EH (cell line): ENCODE measurements at regions not wholly inside any gene's neighbourhood (a gene's known extent, or its start where the extent isn't known, plus 50 kb on each side); places are given as distances from the start of the nearest gene placed in this dataset.
"Not testable (repeated sequence)": the region's sequence is repeated elsewhere in the genome, so short reads cannot be mapped to it uniquely, and the experiment has no call there.

Source experiments
- DNase-seq: peaks from one replicate; pipeline ENCODE4 v3.0.0-alpha.2; 2015; ENCODE audit warnings: low read depth

DNA sequence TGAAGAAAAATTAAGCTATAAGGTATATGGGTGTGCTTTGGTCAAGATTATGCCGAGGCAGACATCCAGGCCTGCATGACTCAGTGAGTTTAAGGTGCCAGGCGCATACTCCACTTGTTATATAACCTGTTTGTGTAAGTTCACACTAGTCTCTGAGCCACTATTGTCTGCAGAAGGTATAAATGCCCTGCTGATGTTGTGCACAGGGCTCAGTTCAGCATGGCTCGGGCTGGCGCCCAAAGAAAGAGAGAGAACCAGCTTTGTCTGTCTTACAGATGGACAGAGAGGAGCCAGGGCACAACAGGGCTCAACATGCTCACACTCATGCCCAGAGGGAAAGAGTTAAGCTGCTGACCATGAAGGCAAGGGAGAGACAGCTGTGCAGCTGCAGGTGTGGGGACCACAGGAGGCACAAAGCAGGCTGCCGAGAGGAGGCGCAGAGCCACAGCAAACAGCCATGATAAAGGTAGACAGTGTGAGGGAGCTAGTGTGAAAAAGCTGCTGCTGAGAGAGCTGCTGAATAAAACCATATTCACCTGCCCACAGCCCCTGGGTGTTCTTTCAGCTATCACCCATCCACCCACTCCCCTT is 1587.6 kb upstream of the C9orf72 start:
- DNase-seq = no peak

DNA sequence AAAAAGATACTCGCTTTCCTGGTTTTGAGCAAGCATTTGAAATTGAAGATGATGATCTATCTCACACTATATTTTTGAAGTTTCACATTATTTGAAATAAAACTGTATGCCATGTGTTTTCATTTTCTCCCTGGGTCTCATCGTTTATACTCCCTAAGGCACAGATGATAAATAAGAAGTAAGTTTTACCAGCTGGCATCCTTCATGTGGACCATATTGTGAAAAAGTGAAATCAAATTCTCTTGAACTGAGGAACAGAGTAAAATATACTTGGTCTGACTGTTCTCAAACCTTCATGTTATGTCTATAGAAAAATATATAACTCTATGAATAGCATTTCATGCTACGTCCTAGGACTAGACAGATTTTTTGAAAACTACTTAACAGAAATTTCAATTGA is 1600.9 kb upstream of the C9orf72 start:
- DNase-seq = no peak

DNA sequence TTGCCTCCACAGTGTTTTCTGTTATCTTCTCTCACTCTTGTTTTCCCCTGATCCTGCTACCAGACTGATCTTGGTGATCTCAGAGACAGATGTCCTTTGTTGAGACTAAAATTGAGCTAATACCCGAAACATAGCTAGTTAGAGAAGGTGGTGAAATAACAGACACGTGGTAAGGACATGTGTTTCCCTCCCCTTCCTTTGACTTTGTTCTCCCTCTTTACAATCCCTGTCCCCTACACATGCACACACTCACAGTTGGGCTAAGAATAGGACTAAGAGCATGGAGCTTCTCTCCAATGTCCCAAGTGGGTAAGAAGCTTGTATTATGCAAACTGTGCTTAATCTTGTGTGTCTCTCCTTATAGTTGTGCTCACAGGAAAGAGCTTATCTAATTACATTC is 1603.0 kb upstream of the C9orf72 start:
- DNase-seq = no peak

DNA sequence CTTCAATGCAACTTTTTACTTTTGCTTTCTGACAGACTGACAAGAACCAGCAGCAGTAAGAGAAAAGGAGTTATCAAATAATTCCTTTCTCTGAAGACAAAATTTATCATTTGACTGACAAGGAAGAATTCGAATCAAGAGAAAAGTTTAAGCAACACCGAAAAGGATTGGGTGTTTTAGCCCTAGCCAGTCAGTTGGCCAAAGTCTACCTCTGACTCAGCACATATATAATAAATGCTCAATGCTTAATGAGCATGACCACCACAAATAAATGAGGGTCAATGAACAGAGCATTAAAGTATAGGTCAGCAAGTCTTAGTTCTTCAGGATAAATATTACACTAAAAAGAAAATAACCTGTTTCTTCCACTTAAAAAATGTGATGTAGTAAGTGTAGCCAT is 1603.5 kb upstream of the C9orf72 start:
- no peak for DNase-seq

DNA sequence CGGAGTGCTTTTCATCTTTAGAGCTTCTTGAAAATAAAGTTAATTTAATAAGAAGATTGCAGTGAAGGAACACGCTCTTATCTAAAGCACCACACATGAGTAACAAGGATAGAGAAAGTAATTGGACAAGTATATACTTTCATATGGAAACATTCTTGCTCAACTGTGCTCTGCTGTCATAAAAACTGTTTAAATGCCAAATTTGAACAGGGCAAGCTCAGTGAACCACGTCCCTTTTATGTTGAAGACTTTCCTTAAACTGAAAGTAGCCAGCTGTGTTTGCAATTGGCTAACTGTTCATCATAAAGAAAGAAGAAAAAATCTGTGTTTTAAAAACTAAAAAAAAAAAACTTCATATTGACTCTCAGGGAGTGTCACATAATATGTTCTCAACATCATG is 1610.7 kb upstream of the C9orf72 start:
- DNase-seq = no peak

DNA sequence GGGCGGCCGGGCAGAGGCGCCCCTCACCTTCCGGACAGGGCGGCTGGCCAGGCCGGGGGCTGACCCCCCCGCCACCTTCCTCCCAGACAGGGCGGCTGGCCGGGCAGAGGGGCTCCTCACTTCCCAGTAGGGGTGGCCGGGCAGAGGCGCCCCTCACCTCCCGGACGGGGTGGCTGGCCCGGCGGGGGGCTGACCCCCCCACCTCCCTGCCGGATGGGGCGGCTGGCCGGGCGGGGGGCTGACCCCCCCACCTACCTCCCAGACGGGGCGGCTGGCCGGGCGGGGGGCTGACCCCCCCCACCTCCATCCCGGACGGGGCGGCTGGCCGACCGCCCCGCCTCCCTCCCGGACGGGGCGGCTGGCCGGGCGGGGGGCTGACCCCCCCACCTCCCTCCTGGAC is 1615.5 kb upstream of the C9orf72 start:
- DNase-seq = not testable (repeated sequence)

DNA sequence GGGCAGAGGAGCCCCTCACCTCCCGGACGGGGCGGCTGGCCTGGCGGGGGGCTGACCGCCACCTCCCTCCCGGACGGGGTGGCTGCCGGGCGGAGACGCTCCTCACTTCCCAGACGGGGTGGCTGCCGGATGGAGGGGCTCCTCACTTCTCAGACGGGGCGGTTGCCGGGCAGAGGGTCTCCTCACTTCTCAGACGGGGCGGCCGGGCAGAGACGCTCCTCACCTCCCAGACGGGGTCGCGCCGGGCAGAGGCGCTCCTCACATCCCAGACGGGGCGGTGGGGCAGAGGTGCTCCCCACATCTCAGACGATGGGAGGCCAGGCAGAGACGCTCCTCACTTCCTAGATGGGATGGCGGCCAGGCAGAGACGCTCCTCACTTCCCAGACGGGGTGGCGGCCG is 1615.9 kb upstream of the C9orf72 start:
- DNase-seq = not testable (repeated sequence)

DNA sequence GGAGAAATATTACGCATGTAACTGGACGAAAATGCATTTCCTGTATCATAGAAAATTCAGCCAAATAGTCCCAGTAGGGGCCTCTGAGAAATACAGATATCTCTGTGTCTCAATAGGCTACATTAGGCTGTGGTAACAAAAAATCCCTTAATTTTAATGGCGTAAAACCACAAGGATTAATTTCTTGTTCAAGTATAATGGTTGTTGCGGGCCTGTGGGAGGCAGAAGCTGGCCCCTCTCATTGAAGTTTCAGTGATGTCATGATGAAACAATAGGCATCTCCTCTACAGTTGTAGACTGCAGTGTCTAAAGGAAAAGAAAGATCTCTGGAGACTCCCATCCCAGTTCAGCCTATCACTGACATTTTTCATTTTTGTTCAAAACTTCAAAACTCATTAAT is 1625.6 kb upstream of the C9orf72 start:
- DNase-seq = no peak

DNA sequence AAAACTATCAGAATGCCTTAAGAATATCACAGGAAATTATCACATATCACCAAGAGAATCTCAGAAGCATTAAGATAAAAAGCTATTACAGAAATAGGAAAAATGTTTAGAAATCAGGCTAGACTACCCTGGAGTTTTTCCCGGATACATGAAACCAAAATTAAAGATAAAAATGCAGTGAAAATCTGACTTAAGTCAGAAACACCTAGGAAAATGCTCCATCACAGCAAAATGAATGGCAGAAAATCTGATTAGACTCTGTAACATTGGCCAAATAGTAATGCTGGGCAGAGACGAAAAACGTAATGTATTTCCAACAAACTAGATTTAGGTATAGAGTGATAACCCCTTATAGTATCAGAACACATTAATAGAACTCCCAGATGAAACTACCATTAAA is 1626.7 kb upstream of the C9orf72 start:
- DNase-seq = no peak

DNA sequence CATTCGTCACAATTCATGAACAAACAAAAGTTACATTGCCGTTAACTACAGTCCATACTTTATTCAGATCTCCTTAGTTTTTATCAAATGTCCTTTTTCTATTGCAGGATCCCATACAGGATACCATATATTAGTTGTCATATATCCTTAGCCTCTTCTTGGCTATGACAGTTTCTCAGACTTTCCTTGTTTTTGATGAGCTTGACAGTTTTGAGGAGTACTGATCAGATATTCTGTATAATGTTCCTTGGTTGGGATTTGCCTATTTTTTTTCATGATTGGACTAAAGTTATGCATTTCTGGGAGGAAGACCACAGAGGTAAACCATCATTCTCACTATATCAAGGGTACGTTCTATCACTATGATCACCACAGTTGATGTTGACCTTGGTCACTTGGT is 1627.4 kb upstream of the C9orf72 start:
- DNase-seq = no peak

DNA sequence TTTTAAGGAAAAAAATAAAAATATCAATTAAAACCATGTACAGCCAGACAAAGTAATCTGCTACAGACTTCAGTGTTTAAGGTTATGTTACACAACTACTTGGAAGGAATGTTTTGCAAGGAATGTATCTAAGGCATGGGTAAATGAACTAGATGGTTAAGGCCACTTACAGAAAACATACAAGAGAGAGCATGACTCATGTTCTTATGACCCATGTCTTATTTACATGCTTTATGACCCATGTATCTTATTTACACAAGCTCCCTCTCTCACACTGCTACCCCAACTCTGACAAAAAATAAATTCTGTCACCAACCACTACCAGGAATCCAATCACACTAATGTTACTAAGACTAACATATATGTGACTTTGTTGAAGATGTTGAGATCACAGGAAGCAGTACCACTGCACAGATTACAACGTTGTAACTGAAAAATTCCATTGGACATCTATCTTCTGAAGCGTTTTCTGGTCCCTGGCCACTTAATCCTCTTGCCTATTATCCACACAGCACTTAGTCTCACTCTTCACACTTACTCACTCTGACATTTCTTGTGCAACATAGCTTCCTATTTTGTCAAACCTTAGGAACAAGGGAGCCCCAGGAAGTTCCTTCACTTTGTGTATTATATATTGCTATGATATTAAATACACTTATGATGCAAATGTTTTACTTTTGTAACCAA is 1630.1 kb upstream of the C9orf72 start:
- no peak for DNase-seq

DNA sequence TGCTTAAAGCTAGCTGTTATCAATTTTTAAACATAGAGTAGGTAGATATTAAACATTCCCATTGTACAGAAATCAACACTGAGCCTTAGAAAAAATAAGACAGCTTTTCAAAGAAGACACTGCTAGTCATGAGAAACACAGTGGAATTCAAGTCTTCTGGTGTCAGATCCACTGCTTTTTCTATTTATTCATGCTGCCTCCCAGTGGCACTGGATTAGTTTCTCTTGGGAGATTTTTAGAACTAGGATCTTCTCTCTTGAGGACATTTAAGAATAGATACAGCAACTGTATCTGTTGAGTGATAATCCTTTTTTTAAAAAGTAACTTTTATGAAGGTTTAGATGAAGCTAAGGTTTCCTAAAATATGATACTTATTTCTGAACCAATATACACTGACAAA is 1635.4 kb upstream of the C9orf72 start:
- no peak for DNase-seq

DNA sequence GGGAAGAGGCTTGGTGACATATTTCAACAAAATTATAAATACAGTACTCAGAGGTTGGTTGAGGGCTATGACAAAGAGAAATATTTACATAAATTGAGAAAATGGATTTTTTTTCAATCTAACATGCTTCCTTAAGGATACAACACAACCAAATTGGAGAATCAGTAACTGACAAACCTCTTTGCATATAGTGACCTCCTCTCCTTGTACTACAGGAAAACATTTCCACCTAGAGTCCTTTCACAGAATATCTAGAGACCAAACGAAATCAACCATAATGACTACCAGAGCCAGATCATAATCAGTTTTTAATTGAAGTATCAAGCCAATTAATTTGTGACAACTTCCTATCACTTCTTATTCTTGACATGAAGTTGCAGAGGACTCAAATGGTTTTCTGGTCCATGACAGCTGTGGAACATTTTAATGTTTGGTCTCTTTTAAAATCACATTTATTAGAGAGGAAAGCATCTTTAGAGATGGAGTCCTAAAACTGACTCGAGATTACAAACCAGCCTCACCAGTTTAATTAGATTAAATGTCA is 1636.5 kb upstream of the C9orf72 start:
- DNase-seq = no peak

DNA sequence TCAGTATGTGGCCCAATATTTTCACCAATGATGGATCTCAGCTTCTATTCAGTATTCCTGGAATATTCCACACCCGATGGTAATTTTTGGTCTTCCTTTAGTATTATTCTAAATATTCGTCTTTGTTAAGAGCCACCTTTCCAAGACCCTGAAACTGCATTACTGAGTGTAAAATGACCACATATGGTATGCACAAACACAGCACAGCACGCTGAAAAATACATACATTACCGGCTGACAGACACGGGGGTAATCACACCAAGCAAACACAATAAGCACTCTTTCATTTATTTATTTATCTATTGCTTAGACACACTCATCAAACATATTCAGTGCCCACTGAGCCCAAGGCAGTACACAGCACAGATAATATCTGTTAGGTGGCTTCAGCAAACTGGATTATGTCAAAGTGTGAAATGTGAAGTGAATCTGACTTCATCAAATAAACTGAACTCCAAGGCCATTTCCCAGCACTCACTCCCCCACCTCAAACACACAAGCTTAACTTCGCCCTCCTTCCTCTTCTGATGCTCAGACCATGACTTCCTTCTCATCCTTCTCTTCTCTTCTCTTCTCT is 1637.8 kb upstream of the C9orf72 start:
- DNase-seq = no peak

DNA sequence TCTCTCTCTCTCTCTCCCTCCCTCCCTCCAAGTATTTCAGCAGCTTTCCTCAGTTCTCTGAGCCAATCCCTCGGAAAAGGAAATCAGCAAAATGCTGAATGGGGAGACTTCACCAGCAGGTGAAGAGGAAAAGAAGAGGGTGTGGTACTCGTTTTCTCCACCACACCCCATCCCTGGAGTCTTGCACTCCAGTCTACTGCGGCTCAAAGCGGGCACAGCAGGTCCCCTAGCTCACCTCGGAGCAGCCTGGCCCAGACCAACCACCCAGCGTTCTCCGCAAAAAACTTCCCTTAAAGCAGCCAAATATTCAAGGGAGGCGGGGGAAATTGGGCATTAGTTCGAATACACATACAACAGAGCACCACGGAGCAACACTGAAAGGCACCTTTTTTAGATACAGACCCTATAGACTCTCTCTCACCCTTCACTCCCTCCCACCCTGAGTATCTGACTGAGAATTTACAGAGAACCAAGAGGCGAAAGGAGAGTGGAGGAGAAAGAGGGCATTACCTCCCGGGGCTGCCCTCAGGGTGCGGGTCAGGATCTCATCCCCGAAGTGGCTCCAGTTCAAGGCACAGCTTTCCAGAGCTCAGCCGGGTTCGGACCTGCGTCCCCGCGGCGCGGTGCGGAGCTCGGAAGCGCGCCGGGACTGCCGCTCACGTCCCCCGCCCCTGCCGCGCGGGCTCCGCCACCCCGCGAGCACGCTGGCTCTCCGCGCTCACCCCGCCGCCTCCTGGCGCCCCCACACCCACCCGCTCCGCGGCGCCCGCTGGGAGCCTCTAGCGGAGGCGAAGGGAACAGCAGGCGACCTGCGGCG is 1638.5 kb upstream of the C9orf72 start:
- DNase-seq = no peak

DNA sequence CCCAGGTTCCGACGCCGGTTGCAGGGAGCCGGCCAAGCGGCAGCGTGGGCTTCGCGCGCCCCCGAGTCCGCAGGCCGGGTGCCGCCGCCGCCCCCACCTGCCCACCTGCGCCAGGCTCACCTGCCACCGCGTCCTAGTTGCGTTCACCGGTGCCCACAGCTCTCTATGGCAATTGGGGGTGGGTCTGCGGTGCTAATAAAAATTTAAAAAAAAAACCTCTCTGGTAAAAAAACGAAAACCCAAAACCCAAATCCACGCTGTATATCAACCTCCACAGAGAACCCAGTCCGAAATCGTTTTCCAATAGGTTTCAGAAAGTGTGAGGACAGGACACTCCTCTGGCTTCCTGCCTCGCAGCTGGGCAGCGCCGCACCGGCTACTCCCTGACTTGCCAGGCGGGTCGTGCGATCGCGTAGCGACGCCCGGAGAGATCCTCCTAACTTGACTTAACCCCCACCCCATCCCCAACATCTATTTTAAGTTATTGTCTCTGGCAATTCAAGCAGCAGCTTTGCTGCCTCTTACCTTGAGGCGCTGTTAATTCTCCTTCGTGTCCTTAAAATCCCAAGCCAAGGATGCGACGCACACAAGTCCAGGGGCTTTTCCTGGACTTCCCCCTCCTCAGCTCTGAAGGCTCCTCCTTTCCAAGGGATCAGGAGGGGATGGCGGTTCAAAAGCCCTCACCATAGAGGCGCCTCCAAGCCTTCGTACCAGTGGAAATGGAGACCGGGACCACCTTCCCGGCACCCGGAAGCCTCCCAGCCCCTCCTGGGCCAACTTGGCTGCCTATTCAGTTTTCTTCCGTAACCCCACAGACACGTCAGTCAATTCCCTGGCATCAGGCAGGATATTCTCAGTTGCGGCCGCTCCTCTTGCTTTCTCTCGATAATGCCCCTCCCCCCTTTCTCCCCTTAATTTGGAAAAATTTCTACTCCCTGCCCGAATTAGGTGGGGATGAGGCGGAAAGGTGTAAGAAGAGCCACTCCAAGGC is 1639.4 kb upstream of the C9orf72 start:
- no peak for DNase-seq

DNA sequence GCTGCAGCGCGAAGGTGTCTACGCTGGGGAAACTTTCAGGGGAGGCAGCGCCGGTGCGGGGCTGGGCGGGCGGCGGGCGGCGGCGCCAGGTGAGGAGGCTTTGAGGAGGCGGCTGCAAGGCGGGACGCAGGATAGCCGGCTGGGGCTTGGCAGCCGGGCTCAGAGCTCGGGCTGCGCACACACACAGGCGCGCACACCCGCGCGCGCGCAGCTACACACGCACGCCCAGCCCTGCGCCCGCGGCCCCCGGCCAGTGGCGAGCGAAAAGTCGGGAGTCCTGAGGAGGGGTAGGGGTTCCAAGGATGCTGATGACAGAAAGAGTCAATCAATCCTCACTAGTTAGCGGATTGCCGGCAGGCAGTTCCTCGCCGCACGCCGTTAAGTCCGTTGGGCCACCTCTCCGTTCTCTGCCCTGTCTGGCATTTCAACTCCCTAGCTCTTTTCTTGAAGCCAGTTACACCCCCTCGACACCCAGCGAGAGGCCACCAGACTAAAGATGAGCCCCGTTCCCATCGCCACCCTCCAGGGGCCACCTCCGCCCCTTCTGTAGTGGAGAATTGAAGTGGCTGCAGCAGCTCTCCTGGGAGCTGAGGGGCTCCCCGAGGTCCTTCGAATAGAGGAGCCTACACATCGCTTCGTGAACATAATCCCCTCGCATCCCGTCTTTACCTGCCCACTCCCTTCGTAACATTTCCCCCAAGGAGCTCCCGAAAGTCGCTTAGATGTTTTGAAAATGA is 1640.3 kb upstream of the C9orf72 start, which contains the start of gene LINGO2:
LINGO2 (minus strand) TSS at position 185 of the 737 bp plus-strand sequence.
- no peak for DNase-seq

DNA sequence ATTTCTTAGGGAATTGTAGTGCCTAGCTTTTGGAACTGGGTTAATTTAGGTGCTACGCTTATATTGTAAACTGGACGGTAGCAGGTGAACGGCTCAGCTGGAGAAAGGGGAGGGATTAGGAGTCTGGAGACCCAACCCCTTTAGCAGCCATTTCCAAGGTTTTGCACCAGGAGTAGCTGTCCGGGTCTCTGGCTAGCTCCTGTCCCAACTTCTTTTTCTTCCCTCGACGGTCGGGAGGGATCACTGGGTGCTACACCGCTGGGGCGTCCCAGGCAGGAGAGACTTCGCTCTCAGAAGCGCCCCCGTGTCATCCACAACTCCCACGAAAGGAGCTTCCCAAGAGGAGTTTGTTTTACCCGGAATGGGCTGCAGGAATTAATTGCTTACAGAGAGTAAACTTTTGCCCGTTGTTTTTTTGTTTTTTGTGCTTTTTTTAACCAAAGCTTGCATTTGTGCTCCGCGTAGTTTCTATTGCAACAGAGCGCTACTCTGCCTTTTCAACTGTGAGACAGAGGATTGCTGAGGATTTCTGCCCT is 1640.9 kb upstream of the C9orf72 start:
- DNase-seq = no peak

DNA sequence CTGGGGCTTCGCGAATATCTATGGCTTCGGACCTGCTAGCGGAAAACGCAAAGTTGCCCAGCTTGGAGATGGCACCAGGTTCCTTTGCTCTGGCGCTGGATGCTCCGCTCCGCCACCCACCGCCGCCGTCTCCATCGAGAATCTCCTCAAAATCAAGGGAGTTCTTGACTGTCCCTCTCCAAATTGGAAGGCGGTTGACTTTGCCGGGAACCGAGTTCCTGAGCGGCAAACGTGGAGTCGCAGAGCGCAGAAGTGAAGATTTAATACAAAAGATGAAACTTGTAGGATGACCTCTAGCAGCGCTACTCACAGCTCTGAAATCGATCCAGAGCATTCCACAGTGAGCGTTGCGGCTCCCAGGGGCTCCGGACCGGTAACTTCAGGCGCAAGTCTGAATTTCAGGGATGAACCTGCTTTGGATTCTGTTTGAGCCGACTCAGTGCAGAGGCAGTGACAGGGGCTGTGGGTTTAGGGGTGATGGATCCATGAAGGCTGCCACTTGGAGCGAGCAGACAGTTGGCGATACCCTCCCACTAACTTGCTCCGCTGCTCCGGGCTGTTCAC is 1641.5 kb upstream of the C9orf72 start:
- DNase-seq = no peak

DNA sequence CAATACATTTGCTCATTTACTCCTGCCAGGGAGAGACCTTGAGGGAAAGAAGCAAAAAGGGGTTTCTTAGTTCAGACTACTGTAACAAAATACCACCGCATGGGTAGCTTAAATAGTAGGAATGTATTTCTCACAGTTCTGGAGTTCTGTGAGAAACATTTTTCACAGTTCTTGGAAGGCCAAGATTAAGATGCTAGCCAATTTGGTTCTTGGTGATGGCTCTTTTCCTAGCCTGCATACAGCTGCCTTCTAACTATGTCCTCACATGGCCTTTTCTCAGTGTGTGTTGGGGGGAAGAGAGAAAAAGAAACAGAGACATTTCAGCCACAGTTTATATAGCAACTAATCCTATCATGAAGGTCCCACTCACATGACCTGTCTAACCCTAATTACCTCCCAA is 1644.7 kb upstream of the C9orf72 start:
- DNase-seq = no peak
